ENCODE measurements at regions not wholly inside any gene's neighbourhood (a gene's known extent, or its start where the extent isn't known, plus 50 kb on each side); places are given as distances from the start of the nearest gene placed in this dataset.

DNA sequence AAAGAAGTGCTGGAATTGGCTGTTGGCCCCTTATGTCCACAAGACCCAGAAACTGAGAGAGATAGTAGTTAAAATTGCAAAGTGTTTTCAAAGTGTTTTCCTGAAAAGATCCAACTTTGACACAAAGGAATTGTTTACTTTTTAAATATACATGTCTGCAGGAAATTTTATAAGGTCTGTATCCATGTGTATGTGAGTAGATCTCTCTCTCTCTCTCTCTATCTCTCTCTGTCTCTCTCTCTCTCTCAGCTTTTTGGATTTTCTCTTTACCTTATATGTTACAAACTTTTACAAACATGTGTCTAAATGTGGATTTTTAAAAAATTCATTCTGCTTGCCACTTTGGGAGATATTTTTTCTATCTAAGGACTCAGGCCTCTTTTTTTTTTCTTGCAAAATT lies 358.6 kb downstream of the SIPA1L2 start:
- H3K4me3 ChIP-seq (ENCODE audit: low read depth, low read length), result no peak overlapping the region
- in situ Hi-C loops (cut with HindIII; ENCODE audit: low sequenced_read_pairs), result no loop called here
- no peak for TF ChIP-seq CTCF (IDR thresholded peaks at IDR 0.05; ENCODE audit: low read depth, low read length, missing control alignments)
- DNase-seq (ENCODE audit: low read depth), result no peak

GRCh38 chr1:232269988-232270387 lies 359.9 kb downstream of the SIPA1L2 start:
- no peak overlapping the region for H3K4me3 ChIP-seq (ENCODE audit: low read depth, low read length)
- no peak for DNase-seq (ENCODE audit: low read depth)
- TF ChIP-seq CTCF (IDR thresholded peaks at IDR 0.05; ENCODE audit: low read depth, low read length, missing control alignments), result no peak
- in situ Hi-C loops (cut with HindIII; ENCODE audit: low sequenced_read_pairs), result no loop called here

DNA sequence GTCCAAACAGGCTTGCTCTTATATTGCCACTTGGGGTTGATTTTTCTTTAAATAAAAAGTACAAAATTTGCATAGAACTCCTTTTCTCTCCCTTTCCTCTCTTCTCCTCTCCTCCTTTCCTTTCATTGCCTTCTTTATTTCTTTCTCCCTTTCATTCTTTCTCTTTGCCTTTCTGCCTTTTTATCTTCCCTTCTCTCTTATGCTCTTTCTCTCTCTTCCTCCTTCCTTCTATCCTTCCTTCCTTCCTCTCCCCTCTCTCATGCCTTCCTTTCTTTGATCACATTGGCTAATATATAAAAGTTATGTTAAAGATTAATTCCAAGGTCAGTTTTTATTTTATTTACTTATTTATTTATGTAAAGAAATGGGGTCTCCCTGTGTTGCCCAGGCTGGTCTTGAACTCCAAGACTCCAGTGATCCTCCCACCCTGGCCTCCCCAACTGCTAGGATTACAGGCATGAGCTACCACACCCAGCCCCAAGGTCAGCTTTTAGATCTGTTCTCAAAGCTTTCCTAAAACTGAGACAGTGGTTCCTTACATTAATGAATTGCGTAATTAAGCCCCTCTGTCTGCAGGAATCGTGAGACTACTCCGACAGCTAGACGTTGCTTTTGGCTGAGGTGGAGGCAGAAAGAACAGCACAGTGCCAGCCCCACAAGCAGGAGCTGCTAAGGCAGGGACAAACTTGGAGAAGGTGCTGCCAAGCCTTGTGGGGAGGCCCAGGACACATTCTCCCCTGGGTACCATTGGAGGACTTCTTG lies 361.9 kb downstream of the SIPA1L2 start:
- H3K4me3 ChIP-seq (ENCODE audit: low read depth, low read length), result no peak overlapping the region
- in situ Hi-C loops (cut with HindIII; ENCODE audit: low sequenced_read_pairs), result no loop called here
- no peak for TF ChIP-seq CTCF (IDR thresholded peaks at IDR 0.05; ENCODE audit: low read depth, low read length, missing control alignments)
- DNase-seq (ENCODE audit: low read depth), result no peak

GRCh38 chr1:232267092-232267836 lies 362.7 kb downstream of the SIPA1L2 start:
- TF ChIP-seq CTCF (IDR thresholded peaks at IDR 0.05; ENCODE audit: low read depth, low read length, missing control alignments), result no peak
- H3K4me3 ChIP-seq (ENCODE audit: low read depth, low read length), result no peak overlapping the region
- no peak for DNase-seq (ENCODE audit: low read depth)
- in situ Hi-C loops (cut with HindIII; ENCODE audit: low sequenced_read_pairs), result no loop called here

GRCh38 chr1:232263452-232263851 lies 366.5 kb downstream of the SIPA1L2 start:
- no peak for TF ChIP-seq CTCF (IDR thresholded peaks at IDR 0.05; ENCODE audit: low read depth, low read length, missing control alignments)
- DNase-seq (ENCODE audit: low read depth), result no peak
- H3K4me3 ChIP-seq (ENCODE audit: low read depth, low read length), result no peak overlapping the region
- in situ Hi-C loops (cut with HindIII; ENCODE audit: low sequenced_read_pairs), result no loop called here

- H3K4me3 ChIP-seq (ENCODE audit: low read depth, low read length), result no peak overlapping the region
- no peak for DNase-seq (ENCODE audit: low read depth)
- no peak for TF ChIP-seq CTCF (IDR thresholded peaks at IDR 0.05; ENCODE audit: low read depth, low read length, missing control alignments)
- in situ Hi-C loops (cut with HindIII; ENCODE audit: low sequenced_read_pairs), result no loop called here
Measured at GRCh38 chr1:232262991-232263390, 366.9 kb downstream of the SIPA1L2 start.
